Tibial nerve (tissue), 4 donors: ENCODE measurements at regions not wholly inside any gene's neighbourhood (a gene's known extent, or its start where the extent isn't known, plus 50 kb on each side); places are given as distances from the start of the nearest gene placed in this dataset.

Experiments used
- CTCF ChIP-seq, 5 experiments: fragments of 200-600 bp in 3 of 5; fragments of 450-650 bp in 2 of 5; sonication (generic) in 3 of 5; IDR thresholded peaks; one replicate each; pipeline ENCODE4 v1.5.1; 2016 to 2019; ENCODE audit warnings: antibody characterized with exemption in 5 of 5, mild to moderate bottlenecking in 3 of 5, moderate library complexity in 2 of 5
- EP300 ChIP-seq, 2 donors: sonication (generic); formaldehyde crosslinking; IDR thresholded peaks; one replicate each; pipeline ENCODE4 v1.6.1; 2017; ENCODE audit warnings: antibody characterized with exemption in 2 of 2, mild to moderate bottlenecking in 1 of 2

- TF ChIP-seq CTCF (IDR thresholded peaks at IDR 0.05), result no peak
- no peak for TF ChIP-seq EP300 (IDR thresholded peaks at IDR 0.05)
Measured at GRCh38 chr9:92208693-92209524, 84.6 kb downstream of the IARS1 start.
